ENCODE measurements at regions not wholly inside any gene's neighbourhood (a gene's known extent, or its start where the extent isn't known, plus 50 kb on each side); places are given as distances from the start of the nearest gene placed in this dataset.

DNA sequence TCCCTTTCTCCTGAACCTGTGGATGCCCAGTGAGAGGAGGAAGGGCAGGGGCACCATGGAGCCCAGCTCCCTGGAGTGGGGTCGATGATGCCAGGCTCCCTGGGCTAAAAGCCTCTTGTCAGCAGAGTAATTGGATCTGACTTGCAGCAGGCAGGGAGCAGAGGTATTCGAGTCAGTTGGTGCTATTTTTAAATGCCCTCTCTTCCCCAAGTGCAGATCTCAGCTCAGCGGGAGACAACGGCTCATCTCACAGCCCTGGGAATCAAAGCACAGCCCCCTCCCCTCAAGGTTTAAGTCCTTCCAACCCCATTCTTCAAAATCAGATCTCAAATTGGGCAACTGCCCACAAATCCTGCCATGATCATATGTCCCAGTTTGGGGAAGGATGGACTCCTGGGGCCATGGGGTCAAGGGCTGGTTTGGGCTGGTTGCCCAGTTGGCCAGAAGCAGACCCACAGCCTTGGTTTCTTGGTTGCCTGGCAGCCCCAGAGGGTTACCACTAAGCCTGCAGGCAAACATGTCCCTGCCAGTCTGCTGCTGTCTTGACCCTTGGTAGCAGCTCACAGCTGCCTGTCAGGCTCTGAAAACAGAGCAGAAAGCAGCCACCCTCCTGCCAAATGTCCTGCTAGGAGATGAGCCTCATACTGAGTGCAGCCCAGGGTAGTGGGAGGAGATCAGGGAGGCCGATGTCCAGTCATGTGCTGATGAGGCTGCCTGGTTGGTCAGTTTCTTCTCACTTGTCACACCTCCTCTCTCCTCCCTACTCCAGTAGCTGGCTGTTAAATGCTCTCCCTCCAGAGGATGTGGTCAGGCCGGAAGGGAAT is 244.9 kb downstream of the LOXHD1 start:
- DNase-seq: peak in 10 of 14 donors; percentile 34 to 74 (median 52)

DNA sequence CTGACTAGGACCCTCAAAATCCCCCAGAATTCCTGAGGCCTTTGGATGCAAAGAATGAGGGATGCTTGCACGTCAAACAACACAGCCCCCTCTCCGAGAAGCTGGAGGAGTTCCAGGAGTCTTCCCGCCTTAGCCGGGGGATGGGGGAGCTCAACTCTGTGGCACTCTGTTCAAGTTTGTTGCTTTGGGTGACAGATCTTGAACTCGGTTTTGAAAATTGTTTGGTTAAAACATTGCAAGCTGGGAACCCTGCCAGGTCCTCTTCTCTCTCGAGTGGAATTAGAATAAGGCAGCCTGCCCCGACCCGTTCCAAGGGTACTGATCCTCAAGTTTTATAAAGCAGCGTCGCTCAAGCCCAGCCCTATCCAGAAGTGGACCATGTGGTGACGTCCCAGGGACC is 244.1 kb downstream of the LOXHD1 start:
- DNase-seq: peak in 3 of 14 donors; percentile 5 to 46 (median 24)

GRCh38 chr18:46413684-46414083 is 243.3 kb downstream of the LOXHD1 start:
- no peak for DNase-seq

GRCh38 chr18:46414863-46415262 is 242.2 kb downstream of the LOXHD1 start:
- DNase-seq: no peak

GRCh38 chr18:46415532-46416252 is 241.3 kb downstream of the LOXHD1 start:
- DNase-seq: no peak

DNA sequence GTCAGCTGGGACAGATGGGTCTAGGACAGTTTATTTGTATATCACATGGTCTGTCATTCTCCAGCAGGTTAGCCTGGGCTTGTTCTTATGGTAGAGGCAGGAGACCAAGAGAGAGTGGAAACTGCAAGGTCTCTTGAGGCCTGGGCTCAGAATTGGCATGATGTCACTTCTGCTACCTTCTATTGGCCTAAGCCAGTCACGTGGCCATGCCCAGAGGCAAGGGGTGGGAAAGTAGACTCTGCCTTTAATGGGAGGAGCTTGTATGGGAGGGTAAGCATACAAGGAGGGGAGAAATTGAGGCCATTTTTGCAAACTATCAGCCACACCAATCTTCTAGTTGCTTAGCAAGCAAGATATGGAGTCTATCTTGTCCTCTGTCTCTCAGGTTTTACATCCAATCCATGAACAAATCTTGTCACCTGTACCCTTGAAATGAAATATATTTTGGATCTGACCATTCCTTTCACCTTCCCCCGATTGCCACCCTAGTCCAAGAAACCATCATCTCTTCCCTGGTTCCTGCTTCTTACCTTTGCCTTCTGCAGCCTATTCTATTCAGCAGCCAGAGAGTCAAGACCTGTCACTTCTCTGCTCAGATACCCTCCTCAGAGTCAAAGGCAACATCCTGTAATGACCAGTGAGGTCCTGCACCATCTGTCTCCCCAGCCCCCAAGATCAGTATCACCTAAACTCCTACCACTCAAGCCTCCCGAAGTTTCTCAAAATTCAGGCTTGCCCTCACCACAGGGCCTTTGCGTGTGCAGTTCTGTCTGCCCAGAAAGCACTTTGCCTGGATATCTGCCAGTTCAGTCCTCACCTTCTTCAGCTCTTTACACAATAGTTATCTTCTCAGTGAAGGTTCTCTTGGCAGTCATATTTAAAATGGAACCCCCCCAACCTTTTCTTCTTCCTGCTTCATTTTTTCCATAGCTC is 240.0 kb downstream of the LOXHD1 start:
- DNase-seq: no peak

- DNase-seq: peak in 1 of 14 donors; percentile 49
Measured at GRCh38 chr18:46418663-46419260, 238.3 kb downstream of the LOXHD1 start.

DNA sequence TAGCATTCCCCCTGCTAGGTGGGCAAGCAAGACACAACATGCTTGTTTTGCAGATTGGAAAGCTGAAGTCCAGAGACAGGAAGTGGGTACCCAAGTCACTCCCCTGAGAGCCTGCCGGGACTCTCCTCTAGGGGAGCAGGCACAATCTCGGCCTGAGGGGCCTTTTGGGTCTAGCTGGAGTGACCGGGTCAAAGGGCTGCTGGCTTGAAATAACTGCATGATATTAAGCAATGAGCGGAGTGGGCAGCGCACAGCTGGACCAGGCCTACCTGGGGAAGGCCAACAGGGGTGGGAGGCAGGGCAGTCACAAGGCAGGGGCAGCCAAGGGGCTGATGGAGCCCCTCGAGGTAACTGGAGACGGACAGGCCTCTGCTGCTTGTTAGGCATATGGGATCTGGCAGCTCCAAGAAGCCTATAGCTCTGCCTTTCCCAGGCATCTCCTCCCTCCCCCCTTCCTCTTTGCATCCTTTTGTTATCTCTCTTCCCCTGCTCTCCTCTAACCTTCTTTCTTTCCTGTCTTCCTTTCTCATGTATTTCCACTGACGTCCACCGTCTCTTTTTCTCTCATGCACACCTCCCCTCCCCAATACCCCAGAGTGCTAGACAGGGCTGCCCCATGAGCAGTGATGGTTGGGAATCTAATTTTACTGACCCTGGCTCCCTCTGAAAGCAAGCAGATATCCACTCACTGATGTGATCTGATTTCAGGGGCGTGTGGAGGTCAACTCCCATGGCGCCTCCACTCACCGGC is 237.5 kb downstream of the LOXHD1 start:
- DNase-seq: no peak

- no peak for DNase-seq
Measured at GRCh38 chr18:46421973-46422551, 235.0 kb downstream of the LOXHD1 start.

- DNase-seq: no peak
Measured at GRCh38 chr18:46422552-46423055, 234.4 kb downstream of the LOXHD1 start.

- no peak for DNase-seq
Measured at GRCh38 chr18:46423226-46423805, 233.7 kb downstream of the LOXHD1 start.

GRCh38 chr18:46424898-46425297 is 232.1 kb downstream of the LOXHD1 start:
- no peak for DNase-seq

GRCh38 chr18:46425511-46425910 is 231.5 kb downstream of the LOXHD1 start:
- no peak for DNase-seq

DNA sequence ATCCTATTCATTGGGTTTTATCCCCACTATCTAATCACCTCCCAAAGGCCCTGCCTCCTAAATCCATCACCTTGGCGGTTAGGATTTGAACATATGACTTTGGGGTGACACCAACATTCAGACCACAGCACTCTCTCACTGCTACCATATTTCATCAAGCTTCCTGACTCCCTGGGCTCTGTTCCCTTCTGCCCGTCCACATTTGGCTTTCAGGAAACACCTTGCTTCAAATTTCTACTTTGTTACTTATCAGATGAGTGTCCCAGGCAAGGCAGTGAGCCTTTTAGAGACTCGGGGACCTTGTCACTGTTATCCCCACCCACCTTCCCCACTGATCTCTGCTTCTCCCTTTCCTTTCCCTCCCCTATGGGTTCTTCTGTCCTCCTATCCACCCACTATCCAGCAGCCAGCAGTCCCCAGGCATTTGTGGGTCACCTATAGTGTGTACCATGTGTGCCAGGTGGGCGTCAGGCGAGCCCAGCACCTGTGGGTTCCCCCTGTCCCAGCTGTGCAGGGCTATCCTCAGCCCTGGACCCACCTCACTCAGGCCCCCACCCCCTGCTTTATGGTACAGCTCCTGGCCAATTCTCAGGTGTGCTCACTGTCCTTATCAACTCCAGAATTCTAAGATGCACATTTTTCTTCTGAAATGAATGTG is 230.9 kb downstream of the LOXHD1 start:
- no peak for DNase-seq

DNA sequence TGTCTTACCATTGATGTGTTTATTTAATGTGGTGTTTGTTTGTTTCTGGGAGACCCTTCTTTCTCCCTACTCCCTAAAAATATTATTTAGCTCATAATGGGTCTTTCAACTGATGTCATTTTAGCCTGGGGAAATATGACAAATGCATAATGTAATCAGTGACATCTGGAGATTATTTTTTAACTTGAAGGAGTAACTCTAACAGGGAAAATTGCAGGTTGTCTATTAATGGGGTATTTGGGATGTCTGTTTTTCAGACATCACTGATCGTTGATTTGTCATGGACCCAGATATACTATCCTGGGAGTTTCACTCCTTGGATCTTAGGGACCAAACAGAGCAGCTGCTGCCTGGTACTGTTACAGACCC is 230.4 kb downstream of the LOXHD1 start:
- DNase-seq: no peak
